Stomach (tissue), 4 donors: ENCODE measurements at regions not wholly inside any gene's neighbourhood (a gene's known extent, or its start where the extent isn't known, plus 50 kb on each side); places are given as distances from the start of the nearest gene placed in this dataset.

Source experiments
- CTCF ChIP-seq, 7 experiments: fragments of 450-650 bp in 4 of 7; fragments of 200-600 bp in 3 of 7; sonication (generic) in 3 of 7; IDR thresholded peaks; one replicate each; pipeline ENCODE4 v1.5.1; 2016 to 2019; ENCODE audit warnings: antibody characterized with exemption in 7 of 7, control low read depth in 2 of 7, mild to moderate bottlenecking in 1 of 7
- EP300 ChIP-seq: sonication (generic); formaldehyde crosslinking; IDR thresholded peaks from one replicate; pipeline ENCODE4 v1.6.1; 2017; ENCODE audit warnings: antibody characterized with exemption
- POLR2A ChIP-seq, 4 donors: fragments of 450-650 bp; IDR thresholded peaks; one replicate each; pipeline ENCODE4 v1.6.1; 2016; ENCODE audit warnings: antibody characterized with exemption in 4 of 4, control low read depth in 2 of 4, mild to moderate bottlenecking in 1 of 4, moderate library complexity in 1 of 4
- POLR2AphosphoS5 ChIP-seq, 3 donors: sonication (generic); formaldehyde crosslinking; IDR thresholded peaks; one replicate each; pipeline ENCODE4 v1.6.1; 2016; ENCODE audit warnings: antibody characterized with exemption in 3 of 3

- TF ChIP-seq CTCF (IDR thresholded peaks at IDR 0.05), result no peak
- no peak for TF ChIP-seq EP300
- TF ChIP-seq POLR2A (IDR thresholded peaks at IDR 0.05), result no peak
- no peak for TF ChIP-seq POLR2AphosphoS5 (IDR thresholded peaks at IDR 0.05)
These were observed 64.6 kb upstream of the KCNMA1 start for GRCh38 chr10:77702166-77702565.
